Myocyte (in vitro differentiated cells): ENCODE measurements at regions not wholly inside any gene's neighbourhood (a gene's known extent, or its start where the extent isn't known, plus 50 kb on each side); places are given as distances from the start of the nearest gene placed in this dataset.
"Not testable (repeated sequence)": the region's sequence is repeated elsewhere in the genome, so short reads cannot be mapped to it uniquely, and the experiment has no call there.

Experiments used
- DNase-seq: peaks from one replicate; pipeline ENCODE4 v3.0.0-alpha.2; 2012; ENCODE audit warnings: low read depth

DNA sequence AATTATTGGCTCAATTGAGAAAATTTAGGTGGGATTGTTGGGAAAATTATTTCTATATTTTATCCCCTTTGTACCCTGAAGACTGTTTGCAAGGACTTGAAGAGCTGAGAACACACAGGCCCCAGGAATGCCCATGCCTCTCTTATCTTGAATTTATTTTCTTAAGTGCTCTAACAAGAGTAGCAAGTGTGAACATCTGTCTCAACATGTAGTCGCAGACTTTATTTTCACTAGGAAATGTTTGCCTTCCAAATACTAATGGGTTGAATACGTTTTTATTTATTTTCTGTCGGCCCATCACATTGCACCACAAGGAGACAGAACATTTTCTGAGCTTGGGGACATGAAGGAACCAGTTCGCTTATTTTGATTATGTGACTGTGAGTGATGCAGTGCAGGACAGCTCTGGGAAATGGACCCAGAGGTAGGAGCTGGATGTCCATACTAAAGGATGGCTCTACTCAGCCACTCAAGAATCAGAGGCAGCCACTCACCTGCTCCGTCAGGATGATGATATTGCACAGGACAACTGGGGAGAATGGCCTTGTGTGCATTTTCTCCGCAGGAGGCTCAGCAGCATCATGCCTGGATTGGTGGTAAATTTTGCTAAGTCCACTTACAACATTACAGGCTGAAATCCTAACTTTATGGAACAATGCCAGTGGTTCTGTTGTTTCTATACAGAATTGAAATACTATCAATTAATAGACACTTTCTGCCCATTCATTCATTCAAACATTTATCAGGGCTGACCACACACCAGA, 332.7 kb downstream of the FGFR2 start:
- DNase-seq, result no peak

DNA sequence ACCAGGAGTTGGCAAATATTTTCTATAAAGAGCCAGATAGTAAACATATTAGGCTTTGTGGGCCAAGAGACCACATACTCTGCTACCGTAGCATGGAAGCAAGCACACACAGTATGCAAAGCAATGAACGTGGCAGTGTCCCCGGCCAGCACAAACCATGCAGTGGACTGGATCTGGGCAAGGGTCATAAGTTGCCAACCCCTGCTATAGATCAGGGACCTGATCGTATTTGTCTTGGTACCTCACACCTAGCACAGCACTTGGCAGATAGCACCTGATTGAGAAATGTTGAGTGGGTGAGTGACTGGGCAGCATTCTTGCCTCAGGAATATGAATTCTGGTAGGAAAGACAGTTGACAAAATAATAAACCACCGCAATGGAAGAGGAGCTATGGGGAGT, 331.9 kb downstream of the FGFR2 start:
- no peak for DNase-seq

DNA sequence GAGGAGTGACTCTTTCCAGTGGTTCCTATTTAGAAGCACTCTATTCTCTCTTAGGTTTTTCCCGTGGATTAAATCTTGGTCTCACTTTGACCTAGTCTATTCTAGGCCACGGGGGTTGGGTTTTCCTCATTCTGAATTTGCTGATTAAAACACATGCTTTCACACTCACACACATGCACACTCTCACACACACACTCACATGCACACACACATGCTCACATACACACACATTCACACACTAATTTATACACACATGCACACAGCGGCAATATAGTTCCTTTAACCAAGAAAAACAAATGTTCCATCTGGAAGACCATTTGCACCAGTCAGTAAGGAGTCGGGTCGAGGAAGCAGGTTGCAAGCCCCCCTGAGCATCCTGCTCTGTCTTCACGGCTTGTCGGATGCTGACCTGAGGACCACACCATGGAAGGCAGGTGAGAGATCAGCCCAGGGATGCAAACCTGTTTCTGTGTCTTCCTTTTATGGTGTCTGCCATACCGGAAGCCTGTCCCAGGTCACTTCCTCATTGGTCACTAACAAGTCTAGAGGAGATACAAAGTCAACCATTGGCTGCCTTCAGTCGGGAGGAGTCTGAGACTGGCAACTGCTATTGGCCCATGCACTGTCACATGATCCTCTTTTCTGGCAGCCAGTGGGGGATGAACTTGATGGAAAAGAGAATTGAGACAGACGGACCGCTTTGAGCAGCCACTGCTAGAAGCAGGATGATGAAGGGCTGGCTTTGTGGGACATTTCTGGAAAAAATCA, 330.8 kb downstream of the FGFR2 start:
- DNase-seq, result no peak

DNA sequence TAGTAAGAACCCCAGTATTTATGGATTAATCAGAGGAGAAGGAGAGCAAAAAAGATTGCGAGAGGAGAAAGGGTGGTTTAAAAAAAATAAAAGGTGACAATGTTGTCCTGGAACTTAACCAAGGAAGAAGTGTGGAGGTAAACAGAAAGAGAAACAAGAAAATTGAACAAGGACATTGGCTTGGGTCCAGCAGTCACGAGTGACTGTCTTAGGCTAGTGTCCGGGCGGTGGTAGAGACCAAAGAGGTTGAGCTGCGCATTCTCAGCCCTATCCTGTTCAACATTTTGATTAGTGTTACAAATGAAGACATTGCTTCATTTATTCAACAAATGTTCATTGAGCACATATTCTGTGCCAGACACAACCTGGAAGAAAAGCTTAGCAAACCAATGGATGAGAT, 329.9 kb downstream of the FGFR2 start:
- no peak for DNase-seq

DNA sequence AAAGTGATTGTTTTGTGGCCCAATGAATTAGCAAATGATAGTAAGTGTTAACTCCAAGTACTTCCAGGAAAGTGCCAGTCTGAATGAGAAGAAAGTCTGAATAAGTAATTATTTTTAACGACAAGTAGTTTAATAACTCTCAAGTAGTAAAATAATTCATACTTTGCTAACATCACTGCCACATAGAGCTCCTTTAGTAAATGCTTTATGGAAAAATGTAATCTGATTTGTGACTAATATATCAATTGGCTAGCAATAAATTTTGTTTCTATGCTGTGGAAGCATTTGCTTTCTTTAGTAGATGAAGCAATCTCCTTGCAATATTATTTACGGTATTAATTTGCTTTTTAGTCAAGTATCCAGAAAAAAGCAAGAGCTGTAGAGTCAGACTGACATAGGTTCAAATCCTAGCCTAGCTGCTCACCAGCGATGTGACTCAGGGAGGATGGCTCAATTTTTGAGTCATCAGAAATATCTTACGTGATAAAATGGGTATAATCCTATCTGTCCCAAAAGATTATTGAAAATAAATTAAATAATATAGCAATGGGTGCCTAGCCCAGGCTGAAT, 329.3 kb downstream of the FGFR2 start:
- no peak for DNase-seq

DNA sequence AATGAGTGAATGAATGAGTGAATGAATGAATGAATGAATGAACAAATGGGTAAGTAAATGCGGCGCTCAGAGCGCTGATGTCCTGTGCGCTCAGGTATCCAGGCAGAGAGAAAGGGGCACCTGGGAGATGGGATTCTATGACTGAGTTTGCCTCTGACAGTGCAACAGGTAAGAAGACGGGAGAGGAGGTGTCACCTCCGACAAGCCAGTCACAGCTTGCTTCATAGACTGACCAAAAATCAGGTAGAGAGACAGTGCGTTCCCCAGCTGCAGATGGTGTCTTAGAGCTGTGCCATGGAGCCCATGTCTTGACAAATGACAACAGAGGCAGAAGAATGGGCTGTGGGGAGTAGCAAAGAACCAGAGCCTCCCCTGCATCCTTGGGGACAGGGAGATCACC, 327.3 kb downstream of the FGFR2 start:
- no peak for DNase-seq

DNA sequence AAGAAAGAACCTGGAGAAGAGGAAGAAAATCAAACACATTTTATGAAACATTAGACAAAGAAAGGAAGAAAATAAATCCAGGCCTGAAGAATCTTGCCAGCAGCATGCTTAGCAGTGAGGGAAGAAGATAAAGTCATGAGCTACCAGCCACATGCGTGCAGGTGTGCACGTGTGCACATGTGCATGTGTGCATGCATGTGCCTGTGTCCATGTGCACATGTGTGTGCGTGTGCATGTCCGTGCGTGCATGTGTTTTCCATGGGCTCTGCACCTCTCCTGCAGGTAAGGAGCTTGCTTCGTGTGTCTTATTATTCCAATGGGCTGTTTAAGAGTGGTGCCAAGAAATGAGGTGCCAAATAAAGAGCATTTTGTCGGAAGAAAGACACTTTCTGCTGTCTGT, 322.2 kb downstream of the FGFR2 start:
- no peak for DNase-seq

DNA sequence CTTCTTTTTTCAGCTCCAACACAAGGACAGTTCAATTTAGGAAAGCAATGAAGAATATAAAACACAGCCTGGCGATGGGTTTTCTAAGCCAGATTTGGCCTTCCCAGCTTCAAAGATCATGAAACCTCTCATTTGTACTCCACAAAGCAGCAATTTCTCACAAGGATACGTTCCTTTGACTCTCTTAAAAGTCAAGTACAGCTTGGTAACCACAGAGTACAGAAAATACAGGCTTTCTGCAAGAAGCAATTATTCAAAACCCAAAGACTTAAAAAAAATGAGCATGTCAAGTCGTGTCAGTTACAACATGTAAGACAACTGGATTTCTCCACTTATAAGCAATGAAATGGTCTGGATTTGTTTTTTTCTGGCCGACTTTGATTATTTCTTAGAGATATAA, 321.4 kb downstream of the FGFR2 start:
- DNase-seq, result no peak

DNA sequence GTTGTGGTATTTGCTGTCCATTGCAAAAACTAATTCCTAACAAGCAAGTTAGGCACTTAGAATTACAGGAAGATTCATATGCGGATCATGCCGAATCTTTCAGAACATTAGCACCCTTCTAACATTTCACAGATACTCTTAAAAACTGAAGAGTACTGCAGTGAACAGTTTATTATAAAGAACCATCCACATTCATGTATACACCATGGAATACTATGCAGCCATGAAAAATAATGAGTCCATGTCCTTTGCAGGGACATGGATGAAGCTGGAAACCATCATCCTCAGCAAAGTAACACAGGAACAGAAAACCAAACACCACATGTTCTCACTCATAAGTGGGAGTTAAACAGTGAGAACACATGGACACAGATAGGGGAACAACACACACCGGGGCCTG, 319.9 kb downstream of the FGFR2 start:
- not testable (repeated sequence) for DNase-seq

DNA sequence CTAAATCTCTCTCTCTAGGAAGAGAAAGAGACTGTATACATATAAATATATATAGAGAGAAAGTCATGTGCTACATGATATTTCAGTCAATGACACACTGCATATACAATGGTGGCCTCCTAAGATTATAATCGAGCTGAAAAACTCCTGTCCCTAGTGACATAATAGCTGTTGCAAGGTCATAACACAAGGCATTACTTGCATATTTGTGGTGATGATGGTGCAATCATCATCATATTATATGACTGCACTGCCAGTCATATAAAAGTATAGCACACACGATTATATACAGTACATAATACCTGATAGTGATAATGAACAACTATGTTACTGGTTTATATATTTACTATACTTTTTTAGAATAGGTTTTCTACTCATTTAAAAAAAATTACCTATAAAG, 316.7 kb downstream of the FGFR2 start:
- DNase-seq, result peak; percentile 3

DNA sequence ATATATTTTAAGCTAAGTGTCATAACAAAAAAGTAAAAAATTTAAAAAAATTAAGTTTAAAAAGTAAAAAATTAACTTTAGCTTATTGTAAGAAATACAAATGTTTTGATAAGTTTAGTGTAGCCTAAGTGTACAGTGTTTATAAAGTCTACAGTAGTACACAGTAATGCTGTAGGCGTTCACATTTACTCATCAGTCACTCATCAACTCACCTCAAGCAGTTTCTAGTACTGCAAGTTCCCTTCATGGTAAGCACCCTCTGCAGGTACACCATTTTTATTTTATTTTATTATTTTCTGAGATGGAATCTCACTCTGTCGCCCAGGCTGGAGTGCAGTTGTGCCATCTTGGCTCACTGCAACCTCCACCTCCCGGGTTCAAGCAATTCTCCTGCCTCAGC, 316.0 kb downstream of the FGFR2 start:
- DNase-seq, result no peak

DNA sequence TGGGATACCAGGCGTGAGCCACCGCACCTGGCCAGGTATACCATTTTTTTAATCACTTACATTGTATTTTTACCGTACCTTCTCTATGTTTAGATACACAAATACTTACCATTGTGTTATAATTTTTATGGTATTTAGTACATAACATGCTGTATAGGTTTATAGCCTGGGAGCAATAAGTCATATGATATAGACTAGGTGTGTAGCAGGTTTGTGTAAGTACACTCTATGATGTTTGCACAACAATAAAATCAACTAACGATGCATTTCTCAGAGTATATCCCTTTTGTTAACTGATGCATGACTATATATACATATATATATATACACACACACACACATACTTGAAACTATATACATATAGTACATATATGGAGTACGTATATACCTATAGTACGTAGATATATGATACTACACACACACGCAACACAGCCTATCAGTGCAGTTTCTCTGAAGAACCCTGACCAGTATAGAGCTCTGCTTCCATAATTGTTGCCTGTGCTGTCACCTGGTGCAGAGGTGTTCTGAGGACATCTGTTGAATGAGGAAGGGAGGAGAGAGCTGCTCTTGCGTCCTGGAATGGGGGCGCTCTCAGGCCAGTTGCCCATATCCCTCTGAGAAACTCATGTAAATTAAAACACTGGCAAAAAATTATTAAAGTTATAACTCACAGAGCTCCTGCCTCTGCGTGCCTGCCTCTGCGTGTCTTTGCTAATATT, 315.3 kb downstream of the FGFR2 start:
- DNase-seq, result no peak

DNA sequence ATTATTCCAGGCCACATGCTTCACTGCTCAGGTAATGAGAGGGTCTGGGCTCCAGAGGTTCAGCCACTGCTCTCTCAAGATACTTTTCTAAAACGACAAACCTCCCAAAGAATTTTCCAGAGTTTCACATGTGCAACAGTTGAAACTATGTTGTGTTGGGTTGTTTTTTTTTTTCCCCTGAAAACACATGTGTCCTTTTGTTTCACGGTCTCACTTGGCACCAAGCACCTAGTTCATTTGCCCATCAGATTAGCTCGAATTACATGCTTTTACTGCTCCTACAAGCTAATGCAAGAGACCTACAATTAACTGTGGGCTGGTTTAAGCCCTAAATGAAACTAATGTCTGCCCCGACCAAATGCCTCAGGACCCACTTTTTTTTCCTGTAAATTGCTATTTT, 313.3 kb downstream of the FGFR2 start:
- DNase-seq, result no peak

DNA sequence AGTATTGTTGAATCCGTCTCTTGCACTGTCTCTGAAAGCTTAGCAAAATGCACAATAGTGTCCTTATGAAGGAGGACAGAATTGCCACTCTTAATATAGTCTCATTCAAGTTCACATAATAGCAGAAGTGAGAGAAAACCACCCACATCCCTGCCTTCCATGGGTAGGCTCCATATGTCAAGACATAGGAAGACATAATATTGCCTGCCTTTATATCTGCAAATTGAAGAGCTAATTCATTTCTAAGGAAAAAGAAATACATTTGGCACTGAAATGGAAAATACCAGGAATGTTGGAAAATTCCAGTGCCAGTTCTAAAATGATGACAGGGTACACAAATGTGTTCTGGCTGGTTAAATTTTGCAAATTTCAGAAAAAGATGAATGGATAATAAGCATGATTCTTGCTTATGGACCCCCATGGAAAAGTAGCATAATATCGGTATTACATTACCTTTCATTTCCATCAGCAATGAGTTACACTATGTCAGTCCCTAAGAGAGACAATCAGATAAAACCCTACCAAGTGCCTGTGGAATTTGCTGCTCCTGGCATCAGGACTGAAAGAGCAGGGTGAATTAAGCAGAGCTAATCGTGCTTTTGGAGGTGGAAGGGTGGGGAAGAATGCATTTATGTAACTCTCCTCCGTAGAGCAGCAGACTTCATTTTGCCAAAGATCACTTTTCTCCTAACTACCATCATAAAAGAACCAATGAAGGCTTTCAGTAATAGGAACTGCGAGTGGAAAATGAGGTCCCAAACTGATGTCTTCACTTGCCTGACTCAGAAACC, 312.6 kb downstream of the FGFR2 start:
- DNase-seq, result no peak

DNA sequence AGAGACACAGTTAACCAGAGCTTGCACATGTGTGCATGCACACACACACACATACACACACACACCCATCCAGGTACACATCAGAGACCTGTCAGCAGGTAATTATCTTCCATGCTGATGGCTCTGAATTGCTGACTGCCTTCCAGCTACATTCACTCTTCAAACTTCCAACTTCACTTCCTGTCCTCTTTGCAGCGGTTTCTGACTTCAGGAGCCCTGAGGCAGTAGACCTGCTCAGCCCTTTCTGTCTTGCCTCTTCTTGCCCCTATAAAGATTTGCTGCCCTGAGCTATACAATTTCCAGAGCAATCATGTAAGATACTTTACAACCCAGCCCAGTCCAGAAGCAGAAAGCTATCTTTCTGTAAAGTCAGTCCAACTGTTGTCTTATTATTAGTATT, 310.2 kb downstream of the FGFR2 start:
- DNase-seq, result no peak

DNA sequence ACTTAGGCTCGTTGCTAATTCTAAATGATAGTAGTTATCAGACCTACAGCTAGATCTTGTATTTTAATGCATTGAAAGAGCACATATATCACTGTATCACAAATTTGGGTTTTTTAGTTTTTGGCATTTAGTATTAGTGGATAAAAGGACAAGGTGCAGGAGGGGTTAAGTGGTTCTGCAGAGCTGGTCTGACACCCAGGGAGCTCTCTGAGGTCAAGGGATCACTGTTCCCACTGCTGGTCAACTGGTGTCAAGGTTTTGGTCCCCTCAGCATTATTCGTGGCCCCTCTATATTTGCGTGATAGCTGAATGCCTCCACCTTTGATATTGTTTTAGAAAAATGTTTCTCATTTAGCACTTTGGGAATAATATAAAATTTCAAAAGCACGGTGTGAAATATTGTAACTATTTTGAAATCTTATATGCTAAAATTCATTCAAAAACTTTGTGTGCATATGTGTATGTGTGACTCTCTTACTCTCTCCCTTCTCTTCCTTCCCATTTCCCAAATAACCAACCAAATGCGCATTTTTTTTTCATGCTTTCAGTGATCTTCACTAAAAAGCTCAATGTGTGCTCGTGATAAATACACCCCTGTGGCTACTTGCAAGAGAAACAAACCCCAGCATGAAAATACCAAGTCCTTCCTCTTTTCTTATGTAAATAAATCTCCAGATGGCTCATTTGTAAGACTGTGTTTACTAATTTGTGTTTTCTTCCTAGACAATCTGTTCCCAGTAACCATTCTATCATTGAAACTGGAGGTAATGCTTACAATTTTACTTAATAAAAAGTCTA, 309.2 kb downstream of the FGFR2 start:
- DNase-seq, result no peak

DNA sequence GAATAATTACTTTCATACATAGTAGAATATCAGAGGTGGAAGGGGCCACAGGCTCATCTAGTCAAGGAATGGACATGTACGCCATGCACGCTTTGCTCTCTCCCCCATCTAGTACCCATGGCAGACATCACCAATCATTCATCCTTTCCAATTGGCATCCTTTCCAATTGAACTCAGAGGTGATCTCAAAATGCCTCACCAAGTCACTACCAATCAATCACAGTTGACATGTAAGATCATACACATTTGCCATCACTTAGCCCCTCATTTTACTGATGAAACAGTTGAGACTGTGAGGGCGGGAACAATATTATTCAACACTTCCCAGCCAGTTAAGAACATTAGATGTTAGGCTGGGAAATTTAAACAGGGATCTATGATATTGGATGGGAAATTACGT, 308.4 kb downstream of the FGFR2 start:
- DNase-seq, result no peak

DNA sequence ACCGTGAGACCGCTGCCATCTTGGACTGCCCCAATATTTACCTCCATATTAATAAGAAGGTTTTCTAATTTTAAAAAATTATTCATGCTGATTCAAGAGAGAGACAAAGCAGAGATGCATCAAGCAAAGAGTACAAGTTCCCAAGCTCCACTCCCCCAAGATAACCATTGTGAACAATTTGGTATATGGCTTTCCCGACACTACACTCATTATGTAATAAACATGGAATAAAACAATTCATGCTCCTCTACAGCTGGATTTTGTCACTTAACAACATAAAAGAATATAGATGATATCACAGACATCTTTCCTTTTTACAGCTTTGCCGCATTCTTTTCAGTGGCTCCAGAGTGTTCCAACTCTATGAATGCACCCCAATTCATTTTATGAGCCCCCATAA, 307.6 kb downstream of the FGFR2 start:
- no peak for DNase-seq

DNA sequence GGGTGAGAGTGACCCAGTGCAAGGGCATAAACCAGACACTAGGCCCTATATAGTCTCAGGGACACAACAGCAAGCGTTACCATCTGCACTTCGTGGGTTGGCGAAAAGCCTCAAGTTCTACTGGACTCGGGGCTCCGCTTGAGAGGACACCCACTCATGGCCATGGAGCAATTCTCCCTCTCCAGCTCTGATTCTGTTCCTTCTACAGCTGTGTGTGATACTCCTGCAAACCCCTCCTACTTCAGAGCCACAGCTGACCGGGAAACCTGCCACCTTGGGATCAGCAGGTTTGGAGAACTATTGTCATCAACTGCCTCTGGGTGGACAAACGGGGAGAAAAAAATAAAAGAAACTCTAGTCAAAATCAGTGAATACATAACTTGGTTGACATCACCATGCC, 306.9 kb downstream of the FGFR2 start:
- DNase-seq, result no peak

DNA sequence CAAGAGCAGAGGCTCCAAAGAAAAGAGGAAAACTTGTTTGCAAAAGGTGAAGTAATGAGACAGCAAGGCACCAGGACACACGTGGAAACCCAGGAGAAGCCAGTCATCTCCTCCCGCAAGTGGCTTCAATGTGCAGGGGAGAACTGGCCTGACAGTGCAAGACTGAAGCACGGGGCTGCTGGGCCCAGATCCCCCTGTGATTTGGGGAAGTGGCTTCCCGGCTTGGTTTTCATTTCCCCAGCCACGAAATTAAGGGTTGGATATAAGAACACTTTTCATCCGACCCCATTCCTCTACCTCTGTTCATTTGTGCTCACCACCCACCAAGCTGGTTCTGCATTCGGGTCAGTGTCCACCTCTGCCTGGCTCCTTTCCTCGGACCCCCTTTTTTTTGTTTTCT, 306.4 kb downstream of the FGFR2 start:
- DNase-seq, result no peak
